ENCODE measurements at regions not wholly inside any gene's neighbourhood (a gene's known extent, or its start where the extent isn't known, plus 50 kb on each side); places are given as distances from the start of the nearest gene placed in this dataset.

GRCh38 chr9:107431461-107431860 lies 58.1 kb downstream of the KLF4 start:
- Histone ChIP-seq H3K27me3 (ENCODE audit: control insufficient read depth, insufficient read depth, low read length) (no peaks in the 10 kb centered on the region), H3K9me3 (ENCODE audit: control insufficient read depth, insufficient read depth, low read depth, low read length) (no peaks in the 10 kb centered on the region), H3K4me1 (ENCODE audit: control insufficient read depth, insufficient read depth, low read length) (no peaks in the 10 kb centered on the region), H3K36me3 (ENCODE audit: control insufficient read depth, insufficient read depth, low read length) (no peaks in the 10 kb centered on the region), H3K4me3 (ENCODE audit: low read depth, low read length) (no peak overlapping the region), H3K27ac (ENCODE audit: low read depth, low read length) (no peak overlapping the region), H3K9ac (ENCODE audit: low read length) (no peak overlapping the region)

GRCh38 chr9:107430071-107430470 lies 59.5 kb downstream of the KLF4 start:
- no peak overlapping the region for H3K4me3 ChIP-seq (ENCODE audit: low read depth, low read length)
- H3K36me3 ChIP-seq (ENCODE audit: control insufficient read depth, insufficient read depth, low read length) = no peaks in the 10 kb centered on the region
- H3K9ac ChIP-seq (ENCODE audit: low read length) = no peak overlapping the region
- H3K27ac ChIP-seq (ENCODE audit: low read depth, low read length) = no peak overlapping the region
- no peaks in the 10 kb centered on the region for H3K9me3 ChIP-seq (ENCODE audit: control insufficient read depth, insufficient read depth, low read depth, low read length)
- peaks cover 11% of the 10 kb centered on the region for H3K27me3 ChIP-seq (ENCODE audit: control insufficient read depth, insufficient read depth, low read length)
- 0 out of 2 replicates have a peak, but pooled peaks cover under 1% of the 10 kb centered on the region for H3K4me1 ChIP-seq (ENCODE audit: control insufficient read depth, insufficient read depth, low read length)

GRCh38 chr9:107426126-107426525 lies 63.4 kb downstream of the KLF4 start:
- H3K9ac ChIP-seq (ENCODE audit: low read length) = no peak overlapping the region
- no peak overlapping the region for H3K4me3 ChIP-seq (ENCODE audit: low read depth, low read length)
- no peaks in the 10 kb centered on the region for H3K9me3 ChIP-seq (ENCODE audit: control insufficient read depth, insufficient read depth, low read depth, low read length)
- no peak overlapping the region for H3K27ac ChIP-seq (ENCODE audit: low read depth, low read length)
- peaks cover 11% of the 10 kb centered on the region for H3K27me3 ChIP-seq (ENCODE audit: control insufficient read depth, insufficient read depth, low read length)
- H3K4me1 ChIP-seq (ENCODE audit: control insufficient read depth, insufficient read depth, low read length) = peaks cover 7% of the 10 kb centered on the region; the same call in 1 of the 2 replicates
- H3K36me3 ChIP-seq (ENCODE audit: control insufficient read depth, insufficient read depth, low read length) = no peaks in the 10 kb centered on the region

DNA sequence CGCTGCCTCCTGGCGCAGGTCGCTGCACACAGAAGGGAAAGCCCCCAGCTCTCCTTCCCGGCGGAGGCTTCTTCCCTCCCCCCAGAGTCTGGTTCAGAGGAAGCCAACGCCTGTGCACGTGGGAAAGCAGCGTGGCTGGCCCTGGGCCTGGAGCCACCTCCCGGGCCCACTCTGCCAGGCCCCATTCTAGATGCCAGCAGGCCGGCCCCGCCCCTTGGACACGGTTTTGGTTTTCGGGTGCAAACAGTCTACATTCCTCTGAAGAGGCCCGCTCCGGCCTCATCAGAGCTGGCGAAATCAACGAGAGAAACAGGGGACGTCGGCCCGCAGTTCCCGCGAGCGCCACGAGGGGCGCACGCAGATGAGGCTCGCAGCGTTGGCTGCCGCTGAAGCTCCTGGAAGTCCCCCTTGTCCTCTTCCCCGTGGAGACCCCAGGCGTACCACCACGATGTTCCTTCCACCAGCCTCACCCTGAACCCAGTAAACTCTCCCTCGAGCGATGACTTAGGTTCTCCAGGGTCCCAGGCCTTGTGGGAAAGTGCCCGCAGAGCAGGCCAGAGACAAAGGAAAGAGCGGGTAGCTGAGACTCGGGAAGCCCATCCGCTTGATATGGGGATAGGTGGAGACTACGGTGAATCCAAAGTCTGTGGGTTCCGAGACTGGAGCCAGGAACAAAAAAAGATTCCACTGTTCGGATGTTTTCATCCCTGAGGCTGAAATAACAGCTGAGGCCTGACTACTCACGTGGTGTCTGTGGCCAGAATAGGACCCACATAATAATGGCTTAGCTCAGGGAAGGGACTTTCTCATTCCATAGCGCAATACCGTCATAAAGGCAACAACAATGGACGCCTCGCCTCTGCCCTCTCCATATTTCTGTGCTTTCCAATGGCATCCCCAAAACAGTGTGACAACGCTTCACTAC lies 64.2 kb downstream of the KLF4 start:
- H3K36me3 ChIP-seq (ENCODE audit: control insufficient read depth, insufficient read depth, low read length) = no peaks in the 10 kb centered on the region
- H3K9ac ChIP-seq (ENCODE audit: low read length) = peak overlapping the region; percentile 22
- no peaks in the 10 kb centered on the region for H3K9me3 ChIP-seq (ENCODE audit: control insufficient read depth, insufficient read depth, low read depth, low read length)
- H3K4me1 ChIP-seq (ENCODE audit: control insufficient read depth, insufficient read depth, low read length) = peaks cover 7% of the 10 kb centered on the region; the same call in 1 of the 2 replicates
- H3K4me3 ChIP-seq (ENCODE audit: low read depth, low read length) = peak overlapping the region; percentile 18; the same call in 1 of the 2 replicates
- no peak overlapping the region for H3K27ac ChIP-seq (ENCODE audit: low read depth, low read length)
- peaks cover 11% of the 10 kb centered on the region for H3K27me3 ChIP-seq (ENCODE audit: control insufficient read depth, insufficient read depth, low read length)

- Histone ChIP-seq H3K27ac (ENCODE audit: low read depth, low read length) (no peak overlapping the region), H3K4me1 (ENCODE audit: control insufficient read depth, insufficient read depth, low read length) (peaks cover 7% of the 10 kb centered on the region; the same call in 1 of the 2 replicates), H3K4me3 (ENCODE audit: low read depth, low read length) (no peak overlapping the region), H3K9ac (ENCODE audit: low read length) (no peak overlapping the region), H3K27me3 (ENCODE audit: control insufficient read depth, insufficient read depth, low read length) (peaks cover 11% of the 10 kb centered on the region), H3K9me3 (ENCODE audit: control insufficient read depth, insufficient read depth, low read depth, low read length) (no peaks in the 10 kb centered on the region), H3K36me3 (ENCODE audit: control insufficient read depth, insufficient read depth, low read length) (no peaks in the 10 kb centered on the region)
These were observed 66.0 kb downstream of the KLF4 start for GRCh38 chr9:107423540-107423939.

DNA sequence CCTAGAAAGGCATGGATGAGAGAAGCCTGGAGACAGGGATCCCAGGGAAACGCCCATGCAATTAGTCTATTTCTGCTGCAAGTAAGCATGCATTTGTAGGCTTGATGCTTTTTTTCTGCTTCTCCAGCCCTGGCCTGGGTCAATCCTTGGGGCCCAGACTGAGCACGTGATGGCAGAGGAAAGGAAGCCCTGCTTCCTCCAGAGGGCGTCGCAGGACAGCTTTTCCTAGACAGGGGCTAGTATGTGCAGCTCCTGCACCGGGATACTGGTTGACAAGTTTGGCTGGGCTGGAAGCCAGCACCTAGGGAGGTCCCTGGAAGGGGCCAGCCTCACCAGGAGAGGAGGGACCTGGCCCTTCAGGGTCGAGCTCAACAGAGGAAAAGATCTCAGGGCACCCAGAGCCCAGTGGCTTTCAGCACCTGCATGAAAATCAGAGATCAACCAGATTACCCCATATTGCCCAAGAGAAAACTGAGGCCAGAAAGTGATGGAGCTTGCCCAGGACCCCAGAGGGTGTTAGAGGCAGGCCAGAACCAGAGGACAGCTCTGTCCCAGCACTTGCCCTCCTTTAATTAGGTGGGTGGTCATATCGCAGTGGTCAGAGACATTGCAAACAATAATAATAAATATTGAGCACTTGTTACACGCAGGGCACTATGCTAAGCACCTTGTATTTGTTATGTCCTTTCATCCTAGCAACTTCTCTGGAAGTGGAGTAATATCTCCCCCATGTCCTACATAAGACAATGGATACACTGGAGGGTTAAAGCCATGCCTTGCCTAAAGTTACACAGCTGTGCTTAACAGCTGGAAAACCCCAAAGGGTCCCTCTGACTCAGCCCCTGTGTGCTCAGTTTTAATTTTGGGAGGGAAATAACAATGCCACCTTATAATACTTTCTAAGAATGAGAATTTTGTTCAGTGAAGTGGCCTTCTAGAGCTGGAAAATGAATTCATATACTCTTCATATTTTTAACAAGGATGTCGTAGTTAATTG lies 67.1 kb downstream of the KLF4 start:
- no peak overlapping the region for H3K27ac ChIP-seq (ENCODE audit: low read depth, low read length)

DNA sequence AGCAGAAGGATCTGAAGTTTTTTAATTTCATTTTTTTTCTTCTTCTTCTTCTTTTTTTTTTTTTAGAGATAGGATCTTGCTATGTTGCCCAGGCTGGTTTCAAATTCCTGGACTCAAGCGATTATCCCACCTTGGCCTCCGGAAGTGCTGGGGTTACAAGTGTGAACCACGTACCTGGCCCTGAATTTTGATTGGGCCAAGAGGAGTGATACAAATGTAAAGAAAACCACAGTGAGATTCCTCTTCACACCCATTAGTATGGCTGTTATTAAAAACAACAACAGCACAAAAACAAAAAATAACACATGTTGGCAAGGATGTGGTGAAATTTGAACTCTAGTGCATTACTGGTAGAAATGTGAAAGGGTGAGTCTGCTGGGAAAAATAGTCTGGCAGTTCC lies 79.1 kb downstream of the KLF4 start:
- Histone ChIP-seq H3K27ac (ENCODE audit: low read depth, low read length) (no peak overlapping the region), H3K27me3 (ENCODE audit: control insufficient read depth, insufficient read depth, low read length) (no peaks in the 10 kb centered on the region), H3K4me1 (ENCODE audit: control insufficient read depth, insufficient read depth, low read length) (no peaks in the 10 kb centered on the region; the same call in 1 of the 2 replicates), H3K9me3 (ENCODE audit: control insufficient read depth, insufficient read depth, low read depth, low read length) (no peaks in the 10 kb centered on the region), H3K36me3 (ENCODE audit: control insufficient read depth, insufficient read depth, low read length) (no peaks in the 10 kb centered on the region), H3K4me3 (ENCODE audit: low read depth, low read length) (no peak overlapping the region), H3K9ac (ENCODE audit: low read length) (no peak overlapping the region)

More for the DNA sequence above, 67.1 kb downstream of the KLF4 start:
- peaks cover 11% of the 10 kb centered on the region for H3K27me3 ChIP-seq (ENCODE audit: control insufficient read depth, insufficient read depth, low read length)
- H3K9me3 ChIP-seq (ENCODE audit: control insufficient read depth, insufficient read depth, low read depth, low read length) = no peaks in the 10 kb centered on the region
- no peak overlapping the region for H3K4me3 ChIP-seq (ENCODE audit: low read depth, low read length)
- H3K36me3 ChIP-seq (ENCODE audit: control insufficient read depth, insufficient read depth, low read length) = no peaks in the 10 kb centered on the region
- peaks cover 7% of the 10 kb centered on the region; the same call in 1 of the 2 replicates for H3K4me1 ChIP-seq (ENCODE audit: control insufficient read depth, insufficient read depth, low read length)
- H3K9ac ChIP-seq (ENCODE audit: low read length) = no peak overlapping the region

DNA sequence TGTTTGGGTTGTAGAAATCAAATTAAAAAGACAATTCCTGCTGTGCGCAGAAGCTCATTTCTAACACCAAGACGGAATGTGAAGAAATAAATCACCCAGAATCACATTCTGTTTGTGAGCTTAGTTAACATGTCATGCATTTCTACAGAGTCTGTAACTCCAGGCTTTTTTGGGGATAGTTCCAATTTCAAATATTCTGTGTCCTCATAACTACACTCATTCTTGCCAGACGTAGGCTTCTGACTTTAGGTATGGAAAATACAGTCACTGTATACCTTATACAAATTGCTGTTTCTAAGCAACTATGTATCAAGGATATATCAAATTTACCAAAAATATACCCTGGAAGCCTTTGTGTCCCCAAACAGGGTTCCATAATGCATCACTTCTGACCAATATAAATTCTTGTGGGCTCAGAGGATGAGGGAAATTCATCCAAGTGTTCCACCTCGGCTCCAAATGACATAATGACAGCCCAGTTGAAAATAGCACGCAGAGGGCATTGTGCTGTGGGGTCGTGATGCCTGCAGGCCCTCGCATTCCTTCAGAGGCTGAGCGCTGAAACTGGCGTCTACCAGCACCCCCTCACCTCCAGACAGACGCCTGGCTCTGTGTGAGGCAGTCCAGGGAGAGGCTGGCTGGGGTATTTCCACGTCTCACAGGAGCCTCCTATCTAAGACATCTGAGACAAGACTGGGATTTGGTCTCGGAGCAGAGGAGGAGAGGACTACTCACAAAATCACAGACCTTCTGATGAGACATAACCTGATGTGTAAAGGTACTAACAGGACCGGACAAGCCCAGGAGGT lies 79.8 kb downstream of the KLF4 start:
- Histone ChIP-seq H3K36me3 (ENCODE audit: control insufficient read depth, insufficient read depth, low read length) (no peaks in the 10 kb centered on the region), H3K27ac (ENCODE audit: low read depth, low read length) (no peak overlapping the region), H3K4me3 (ENCODE audit: low read depth, low read length) (no peak overlapping the region), H3K9me3 (ENCODE audit: control insufficient read depth, insufficient read depth, low read depth, low read length) (no peaks in the 10 kb centered on the region), H3K9ac (ENCODE audit: low read length) (no peak overlapping the region), H3K4me1 (ENCODE audit: control insufficient read depth, insufficient read depth, low read length) (no peaks in the 10 kb centered on the region; the same call in 1 of the 2 replicates), H3K27me3 (ENCODE audit: control insufficient read depth, insufficient read depth, low read length) (no peaks in the 10 kb centered on the region)

GRCh38 chr9:107407675-107408074 lies 81.9 kb downstream of the KLF4 start:
- Histone ChIP-seq H3K9ac (ENCODE audit: low read length) (no peak overlapping the region), H3K4me3 (ENCODE audit: low read depth, low read length) (no peak overlapping the region), H3K9me3 (ENCODE audit: control insufficient read depth, insufficient read depth, low read depth, low read length) (no peaks in the 10 kb centered on the region), H3K4me1 (ENCODE audit: control insufficient read depth, insufficient read depth, low read length) (no peaks in the 10 kb centered on the region; the same call in 1 of the 2 replicates), H3K27ac (ENCODE audit: low read depth, low read length) (no peak overlapping the region), H3K36me3 (ENCODE audit: control insufficient read depth, insufficient read depth, low read length) (no peaks in the 10 kb centered on the region), H3K27me3 (ENCODE audit: control insufficient read depth, insufficient read depth, low read length) (no peaks in the 10 kb centered on the region)

DNA sequence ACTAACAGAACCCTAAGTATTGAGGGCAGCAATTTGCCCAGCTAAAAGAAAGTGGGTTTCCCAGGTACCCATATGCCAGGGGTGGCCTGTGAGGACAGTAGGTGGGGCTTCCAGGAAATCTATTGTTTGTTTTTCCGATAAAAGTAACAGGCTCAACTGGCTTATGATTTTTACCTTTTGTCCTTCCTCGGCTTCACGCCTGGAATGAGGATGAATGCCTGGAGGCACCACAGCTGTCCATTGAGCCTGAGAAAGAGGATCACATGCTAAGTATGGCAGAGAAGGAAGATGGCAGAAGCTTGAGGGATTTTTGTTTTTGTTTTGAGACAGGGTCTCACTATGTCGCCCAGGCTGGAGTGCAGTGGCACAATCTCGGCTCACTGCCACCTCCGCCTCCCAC lies 84.1 kb downstream of the KLF4 start:
- H3K27me3 ChIP-seq (ENCODE audit: control insufficient read depth, insufficient read depth, low read length) = no peaks in the 10 kb centered on the region
- no peak overlapping the region for H3K9ac ChIP-seq (ENCODE audit: low read length)
- no peak overlapping the region for H3K27ac ChIP-seq (ENCODE audit: low read depth, low read length)
- H3K9me3 ChIP-seq (ENCODE audit: control insufficient read depth, insufficient read depth, low read depth, low read length) = peaks cover 4% of the 10 kb centered on the region; the same call in 1 of the 2 replicates
- no peak overlapping the region for H3K4me3 ChIP-seq (ENCODE audit: low read depth, low read length)
- H3K4me1 ChIP-seq (ENCODE audit: control insufficient read depth, insufficient read depth, low read length) = no peaks in the 10 kb centered on the region
- no peaks in the 10 kb centered on the region for H3K36me3 ChIP-seq (ENCODE audit: control insufficient read depth, insufficient read depth, low read length)

All from HUES6 (cell line).